ENCODE measurements at regions not wholly inside any gene's neighbourhood (a gene's known extent, or its start where the extent isn't known, plus 50 kb on each side); places are given as distances from the start of the nearest gene placed in this dataset.

GRCh38 chr10:59096631-59097030 is 79.8 kb upstream of the PHYHIPL start:
- Histone ChIP-seq H3K27me3 (ENCODE audit: low read depth, low read length) (no peaks in the 10 kb centered on the region), H3K36me3 (ENCODE audit: control insufficient read depth in 1 of 2, insufficient read depth in 2 of 2, low read length in 2 of 2) (no peaks in the 10 kb centered on the region), H3K4me1 (ENCODE audit: control insufficient read depth in 1 of 2, insufficient read depth in 2 of 2, low read length in 2 of 2) (peaks cover 0 to 8% of the 10 kb centered on the region in 2 donors), H3K27ac (ENCODE audit: low read length) (no peak overlapping the region), H3K4me3 (ENCODE audit: low read depth in 1 of 2, low read length in 2 of 2) (no peak overlapping the region), H3K9me3 (ENCODE audit: control insufficient read depth in 1 of 2, low read length in 2 of 2) (no peaks in the 10 kb centered on the region)

GRCh38 chr10:59098387-59098786 is 78.1 kb upstream of the PHYHIPL start:
- Histone ChIP-seq H3K27me3 (ENCODE audit: low read depth, low read length) (no peaks in the 10 kb centered on the region), H3K9me3 (ENCODE audit: control insufficient read depth in 1 of 2, low read length in 2 of 2) (no peaks in the 10 kb centered on the region), H3K4me1 (ENCODE audit: control insufficient read depth in 1 of 2, insufficient read depth in 2 of 2, low read length in 2 of 2) (peaks cover 0 to 8% of the 10 kb centered on the region in 2 donors), H3K4me3 (ENCODE audit: low read depth in 1 of 2, low read length in 2 of 2) (no peak overlapping the region), H3K36me3 (ENCODE audit: control insufficient read depth in 1 of 2, insufficient read depth in 2 of 2, low read length in 2 of 2) (no peaks in the 10 kb centered on the region), H3K27ac (ENCODE audit: low read length) (no peak overlapping the region)

- H3K4me1 ChIP-seq (ENCODE audit: control insufficient read depth in 1 of 2, insufficient read depth in 2 of 2, low read length in 2 of 2): peaks cover 0 to 8% of the 10 kb centered on the region in 2 donors
- no peaks in the 10 kb centered on the region for H3K36me3 ChIP-seq (ENCODE audit: control insufficient read depth in 1 of 2, insufficient read depth in 2 of 2, low read length in 2 of 2)
- no peak overlapping the region for H3K4me3 ChIP-seq (ENCODE audit: low read depth in 1 of 2, low read length in 2 of 2)
- H3K9me3 ChIP-seq (ENCODE audit: control insufficient read depth in 1 of 2, low read length in 2 of 2): no peaks in the 10 kb centered on the region
- no peak overlapping the region for H3K27ac ChIP-seq (ENCODE audit: low read length)
- H3K27me3 ChIP-seq (ENCODE audit: low read depth, low read length): no peaks in the 10 kb centered on the region
These were observed 77.5 kb upstream of the PHYHIPL start for GRCh38 chr10:59098831-59099452.

- no peak overlapping the region for H3K27ac ChIP-seq (ENCODE audit: low read length)
- H3K27me3 ChIP-seq (ENCODE audit: low read depth, low read length): no peaks in the 10 kb centered on the region
- H3K36me3 ChIP-seq (ENCODE audit: control insufficient read depth in 1 of 2, insufficient read depth in 2 of 2, low read length in 2 of 2): no peaks in the 10 kb centered on the region
- peaks cover 0 to 8% of the 10 kb centered on the region in 2 donors for H3K4me1 ChIP-seq (ENCODE audit: control insufficient read depth in 1 of 2, insufficient read depth in 2 of 2, low read length in 2 of 2)
- H3K9me3 ChIP-seq (ENCODE audit: control insufficient read depth in 1 of 2, low read length in 2 of 2): no peaks in the 10 kb centered on the region
- no peak overlapping the region for H3K4me3 ChIP-seq (ENCODE audit: low read depth in 1 of 2, low read length in 2 of 2)
These were observed 77.0 kb upstream of the PHYHIPL start for GRCh38 chr10:59099481-59099880.

GRCh38 chr10:59102394-59102793 is 74.0 kb upstream of the PHYHIPL start:
- Histone ChIP-seq H3K27ac (ENCODE audit: low read length) (no peak overlapping the region), H3K36me3 (ENCODE audit: control insufficient read depth in 1 of 2, insufficient read depth in 2 of 2, low read length in 2 of 2) (no peaks in the 10 kb centered on the region), H3K27me3 (ENCODE audit: low read depth, low read length) (no peaks in the 10 kb centered on the region), H3K4me3 (ENCODE audit: low read depth in 1 of 2, low read length in 2 of 2) (no peak overlapping the region), H3K9me3 (ENCODE audit: control insufficient read depth in 1 of 2, low read length in 2 of 2) (no peaks in the 10 kb centered on the region), H3K4me1 (ENCODE audit: control insufficient read depth in 1 of 2, insufficient read depth in 2 of 2, low read length in 2 of 2) (peaks cover 0 to 12% of the 10 kb centered on the region in 2 donors)

- Histone ChIP-seq H3K9me3 (ENCODE audit: control insufficient read depth in 1 of 2, low read length in 2 of 2) (no peaks in the 10 kb centered on the region), H3K36me3 (ENCODE audit: control insufficient read depth in 1 of 2, insufficient read depth in 2 of 2, low read length in 2 of 2) (no peaks in the 10 kb centered on the region), H3K4me1 (ENCODE audit: control insufficient read depth in 1 of 2, insufficient read depth in 2 of 2, low read length in 2 of 2) (peaks cover 0 to 12% of the 10 kb centered on the region in 2 donors), H3K27me3 (ENCODE audit: low read depth, low read length) (no peaks in the 10 kb centered on the region), H3K4me3 (ENCODE audit: low read depth in 1 of 2, low read length in 2 of 2) (no peak overlapping the region), H3K27ac (ENCODE audit: low read length) (no peak overlapping the region)
These were observed 72.3 kb upstream of the PHYHIPL start for GRCh38 chr10:59104186-59104585.

- H3K27me3 ChIP-seq (ENCODE audit: low read depth, low read length): no peaks in the 10 kb centered on the region
- no peaks in the 10 kb centered on the region for H3K36me3 ChIP-seq (ENCODE audit: control insufficient read depth in 1 of 2, insufficient read depth in 2 of 2, low read length in 2 of 2)
- H3K27ac ChIP-seq (ENCODE audit: low read length): no peak overlapping the region
- no peak overlapping the region for H3K4me3 ChIP-seq (ENCODE audit: low read depth in 1 of 2, low read length in 2 of 2)
- no peaks in the 10 kb centered on the region for H3K9me3 ChIP-seq (ENCODE audit: control insufficient read depth in 1 of 2, low read length in 2 of 2)
- peaks cover 0 to 11% of the 10 kb centered on the region in 2 donors for H3K4me1 ChIP-seq (ENCODE audit: control insufficient read depth in 1 of 2, insufficient read depth in 2 of 2, low read length in 2 of 2)
These were observed 70.0 kb upstream of the PHYHIPL start for GRCh38 chr10:59106441-59106840.

GRCh38 chr10:59107147-59107546 is 69.3 kb upstream of the PHYHIPL start:
- no peaks in the 10 kb centered on the region for H3K27me3 ChIP-seq (ENCODE audit: low read depth, low read length)
- peaks cover 0 to 11% of the 10 kb centered on the region in 2 donors for H3K4me1 ChIP-seq (ENCODE audit: control insufficient read depth in 1 of 2, insufficient read depth in 2 of 2, low read length in 2 of 2)
- H3K9me3 ChIP-seq (ENCODE audit: control insufficient read depth in 1 of 2, low read length in 2 of 2): no peaks in the 10 kb centered on the region
- H3K27ac ChIP-seq (ENCODE audit: low read length): no peak overlapping the region
- no peak overlapping the region for H3K4me3 ChIP-seq (ENCODE audit: low read depth in 1 of 2, low read length in 2 of 2)
- H3K36me3 ChIP-seq (ENCODE audit: control insufficient read depth in 1 of 2, insufficient read depth in 2 of 2, low read length in 2 of 2): no peaks in the 10 kb centered on the region

GRCh38 chr10:59108296-59108870 is 68.1 kb upstream of the PHYHIPL start:
- no peaks in the 10 kb centered on the region for H3K27me3 ChIP-seq (ENCODE audit: low read depth, low read length)
- no peaks in the 10 kb centered on the region for H3K36me3 ChIP-seq (ENCODE audit: control insufficient read depth in 1 of 2, insufficient read depth in 2 of 2, low read length in 2 of 2)
- no peak overlapping the region for H3K4me3 ChIP-seq (ENCODE audit: low read depth in 1 of 2, low read length in 2 of 2)
- H3K4me1 ChIP-seq (ENCODE audit: control insufficient read depth in 1 of 2, insufficient read depth in 2 of 2, low read length in 2 of 2): peaks cover 0 to 11% of the 10 kb centered on the region in 2 donors
- H3K27ac ChIP-seq (ENCODE audit: low read length): no peak overlapping the region
- H3K9me3 ChIP-seq (ENCODE audit: control insufficient read depth in 1 of 2, low read length in 2 of 2): no peaks in the 10 kb centered on the region

- no peaks in the 10 kb centered on the region for H3K9me3 ChIP-seq (ENCODE audit: control insufficient read depth in 1 of 2, low read length in 2 of 2)
- H3K27ac ChIP-seq (ENCODE audit: low read length): no peak overlapping the region
- H3K4me1 ChIP-seq (ENCODE audit: control insufficient read depth in 1 of 2, insufficient read depth in 2 of 2, low read length in 2 of 2): peaks cover 0 to 11% of the 10 kb centered on the region in 2 donors
- no peaks in the 10 kb centered on the region for H3K27me3 ChIP-seq (ENCODE audit: low read depth, low read length)
- no peak overlapping the region for H3K4me3 ChIP-seq (ENCODE audit: low read depth in 1 of 2, low read length in 2 of 2)
- H3K36me3 ChIP-seq (ENCODE audit: control insufficient read depth in 1 of 2, insufficient read depth in 2 of 2, low read length in 2 of 2): no peaks in the 10 kb centered on the region
These were observed 67.6 kb upstream of the PHYHIPL start for GRCh38 chr10:59108886-59109288.

GRCh38 chr10:59109826-59110225 is 66.6 kb upstream of the PHYHIPL start:
- H3K4me3 ChIP-seq (ENCODE audit: low read depth in 1 of 2, low read length in 2 of 2): no peak overlapping the region
- H3K36me3 ChIP-seq (ENCODE audit: control insufficient read depth in 1 of 2, insufficient read depth in 2 of 2, low read length in 2 of 2): no peaks in the 10 kb centered on the region
- H3K4me1 ChIP-seq (ENCODE audit: control insufficient read depth in 1 of 2, insufficient read depth in 2 of 2, low read length in 2 of 2): peaks cover 0 to 11% of the 10 kb centered on the region in 2 donors
- no peaks in the 10 kb centered on the region for H3K27me3 ChIP-seq (ENCODE audit: low read depth, low read length)
- no peak overlapping the region for H3K27ac ChIP-seq (ENCODE audit: low read length)
- no peaks in the 10 kb centered on the region for H3K9me3 ChIP-seq (ENCODE audit: control insufficient read depth in 1 of 2, low read length in 2 of 2)

- no peaks in the 10 kb centered on the region for H3K27me3 ChIP-seq (ENCODE audit: low read depth, low read length)
- no peak overlapping the region for H3K27ac ChIP-seq (ENCODE audit: low read length)
- no peaks in the 10 kb centered on the region for H3K4me1 ChIP-seq (ENCODE audit: control insufficient read depth in 1 of 2, insufficient read depth in 2 of 2, low read length in 2 of 2)
- no peak overlapping the region for H3K4me3 ChIP-seq (ENCODE audit: low read depth in 1 of 2, low read length in 2 of 2)
- no peaks in the 10 kb centered on the region for H3K36me3 ChIP-seq (ENCODE audit: control insufficient read depth in 1 of 2, insufficient read depth in 2 of 2, low read length in 2 of 2)
- peaks cover 0 to 2% of the 10 kb centered on the region in 2 donors for H3K9me3 ChIP-seq (ENCODE audit: control insufficient read depth in 1 of 2, low read length in 2 of 2)
These were observed 52.3 kb upstream of the PHYHIPL start for GRCh38 chr10:59124187-59124586.

Data from muscle layer of duodenum (tissue), 2 donors.